Colonic mucosa (tissue), 4 donors: ENCODE measurements at regions not wholly inside any gene's neighbourhood (a gene's known extent, or its start where the extent isn't known, plus 50 kb on each side); places are given as distances from the start of the nearest gene placed in this dataset.

Experiments
- DNase-seq: peaks from one replicate; pipeline ENCODE4 v3.0.0-alpha.2; 2020
- H3K27ac ChIP-seq: fragments of 200-600 bp; one replicate; pipeline ENCODE4 v1.8.0; 2021
- H3K27me3 ChIP-seq: fragments of 200-600 bp; one replicate; pipeline ENCODE4 v1.8.0; 2021
- H3K36me3 ChIP-seq: fragments of 200-600 bp; one replicate; pipeline ENCODE4 v1.8.0; 2021
- H3K4me1 ChIP-seq: fragments of 200-600 bp; one replicate; pipeline ENCODE4 v1.8.0; 2021; ENCODE audit warnings: mild to moderate bottlenecking
- H3K4me3 ChIP-seq: fragments of 200-600 bp; one replicate; pipeline ENCODE4 v1.8.0; 2021
- H3K9ac ChIP-seq, 2 donors: one replicate each; pipeline ENCODE4 v1.7.0; 2013; ENCODE audit warnings: control low read depth in 2 of 2, low read depth in 2 of 2, low read length in 2 of 2
- H3K9me3 ChIP-seq: fragments of 200-600 bp; one replicate; pipeline ENCODE4 v1.8.0; 2021
- intact Hi-C: fragments of 100-400 bp; cut with DNase I; formaldehyde crosslinking; loops from one replicate; pipeline ENCODE4 v1.14.1; 2022
- TF ChIP-seq, protein P1 (sequence below): fragments of 200-600 bp; IDR thresholded peaks from one replicate; pipeline ENCODE4 v1.8.0; 2022; ENCODE audit warnings: antibody characterized with exemption, mild to moderate bottlenecking
- donor health status: healthy.
- donor health status: DM: no; HTN: no; CAD: no.
- donor health status: DM: no; HTN: no; CAD: no.

DNA sequence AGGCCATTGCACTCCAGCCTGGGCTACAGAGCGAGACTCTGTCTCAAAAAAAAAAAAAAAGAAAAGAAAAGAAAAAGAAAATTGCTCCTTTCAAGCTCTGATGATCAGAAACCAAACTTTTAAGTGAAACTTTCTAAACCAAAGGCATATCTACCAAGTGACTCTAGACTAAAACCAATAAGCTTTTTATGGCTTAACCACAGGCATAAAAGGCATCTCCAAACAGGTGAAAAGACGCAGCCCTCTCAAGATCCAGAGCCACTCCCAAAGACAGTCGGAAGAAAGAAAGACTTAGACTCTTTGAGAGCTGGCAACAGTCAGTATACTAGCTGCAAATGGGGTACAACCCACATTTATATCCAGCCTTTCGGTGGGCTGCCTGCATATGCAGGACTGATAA lies 117.1 kb upstream of the AP1S2 start:
- no peak for DNase-seq
- no peaks in the 10 kb centered on the region for H3K9me3 ChIP-seq
- H3K27me3 ChIP-seq = no peaks in the 10 kb centered on the region
- no peak overlapping the region for H3K4me3 ChIP-seq
- no peak overlapping the region for H3K27ac ChIP-seq
- intact Hi-C loops = no loop called here
- no peaks in the 10 kb centered on the region for H3K4me1 ChIP-seq
- no peak overlapping the region for H3K9ac ChIP-seq
- TF ChIP-seq, protein P1, sequence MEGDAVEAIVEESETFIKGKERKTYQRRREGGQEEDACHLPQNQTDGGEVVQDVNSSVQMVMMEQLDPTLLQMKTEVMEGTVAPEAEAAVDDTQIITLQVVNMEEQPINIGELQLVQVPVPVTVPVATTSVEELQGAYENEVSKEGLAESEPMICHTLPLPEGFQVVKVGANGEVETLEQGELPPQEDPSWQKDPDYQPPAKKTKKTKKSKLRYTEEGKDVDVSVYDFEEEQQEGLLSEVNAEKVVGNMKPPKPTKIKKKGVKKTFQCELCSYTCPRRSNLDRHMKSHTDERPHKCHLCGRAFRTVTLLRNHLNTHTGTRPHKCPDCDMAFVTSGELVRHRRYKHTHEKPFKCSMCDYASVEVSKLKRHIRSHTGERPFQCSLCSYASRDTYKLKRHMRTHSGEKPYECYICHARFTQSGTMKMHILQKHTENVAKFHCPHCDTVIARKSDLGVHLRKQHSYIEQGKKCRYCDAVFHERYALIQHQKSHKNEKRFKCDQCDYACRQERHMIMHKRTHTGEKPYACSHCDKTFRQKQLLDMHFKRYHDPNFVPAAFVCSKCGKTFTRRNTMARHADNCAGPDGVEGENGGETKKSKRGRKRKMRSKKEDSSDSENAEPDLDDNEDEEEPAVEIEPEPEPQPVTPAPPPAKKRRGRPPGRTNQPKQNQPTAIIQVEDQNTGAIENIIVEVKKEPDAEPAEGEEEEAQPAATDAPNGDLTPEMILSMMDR = no peak
- H3K36me3 ChIP-seq = no peaks in the 10 kb centered on the region

DNA sequence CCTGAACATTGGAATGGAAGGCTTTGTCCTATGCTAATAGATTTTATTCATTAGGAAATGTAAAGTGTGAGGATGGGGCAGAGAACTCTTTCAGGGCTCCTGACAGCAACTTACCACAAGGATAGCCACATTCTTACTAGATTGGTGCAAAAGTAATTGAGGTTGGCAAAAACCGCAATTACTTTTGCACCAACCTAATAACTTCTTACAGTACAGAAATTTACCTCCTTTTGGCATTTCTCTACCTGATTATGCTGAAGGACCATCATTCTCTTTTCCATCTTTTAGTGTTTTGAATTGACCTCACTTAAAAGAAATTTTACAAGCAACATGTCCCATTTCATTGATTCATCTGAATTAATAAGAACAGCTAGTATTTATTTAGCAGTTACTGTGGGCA lies 109.2 kb upstream of the AP1S2 start:
- TF ChIP-seq, protein P1 = no peak
- no peaks in the 10 kb centered on the region for H3K27me3 ChIP-seq
- no peaks in the 10 kb centered on the region for H3K36me3 ChIP-seq
- H3K4me1 ChIP-seq = no peaks in the 10 kb centered on the region
- H3K4me3 ChIP-seq = no peak overlapping the region
- H3K27ac ChIP-seq = no peak overlapping the region
- H3K9ac ChIP-seq = no peak overlapping the region
- no peak for DNase-seq
- no peaks in the 10 kb centered on the region for H3K9me3 ChIP-seq
- intact Hi-C loops = no loop called here

DNA sequence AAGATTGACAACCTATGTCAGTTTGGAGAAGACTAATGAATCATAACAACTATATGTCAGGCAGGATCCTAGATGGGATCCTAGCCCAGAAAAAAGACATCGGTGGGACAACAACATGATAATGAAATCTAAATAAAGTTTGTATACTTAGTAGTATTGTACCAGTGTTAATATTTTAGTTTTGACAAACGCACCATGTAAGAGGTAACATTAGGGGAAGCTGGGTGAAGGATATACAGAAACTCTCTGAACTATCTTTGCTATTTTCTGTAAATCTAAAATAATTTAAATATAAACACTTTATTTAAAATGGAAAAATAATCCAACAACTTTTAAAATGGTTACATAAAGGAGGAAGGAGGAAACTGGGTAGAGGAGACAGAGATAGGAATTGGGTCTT lies 105.6 kb upstream of the AP1S2 start:
- Histone ChIP-seq H3K36me3 (no peaks in the 10 kb centered on the region), H3K9me3 (no peaks in the 10 kb centered on the region), H3K9ac (no peak overlapping the region), H3K4me3 (no peak overlapping the region), H3K4me1 (no peaks in the 10 kb centered on the region), H3K27ac (no peak overlapping the region), H3K27me3 (no peaks in the 10 kb centered on the region)
- TF ChIP-seq, protein P1 = no peak
- intact Hi-C loops = no loop called here
- no peak for DNase-seq

DNA sequence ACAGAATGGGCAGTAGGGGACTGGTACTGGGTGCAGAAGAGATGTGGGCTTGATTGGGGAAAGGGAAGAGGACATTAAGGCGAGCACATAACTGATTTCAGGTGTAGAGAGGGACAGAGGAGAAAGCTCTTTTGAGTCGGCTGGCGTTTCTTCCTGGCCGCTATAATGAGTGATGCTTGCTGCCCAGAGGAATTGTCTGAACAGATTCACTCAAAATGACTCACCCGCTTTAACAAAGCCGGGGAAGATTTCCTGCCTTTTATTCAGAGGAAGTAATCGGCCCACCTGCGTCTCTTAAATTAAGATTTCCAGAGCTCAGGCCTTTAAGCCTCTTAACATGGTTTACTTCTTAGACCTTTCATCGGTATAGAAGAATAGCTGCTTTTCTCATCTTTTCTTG lies 102.1 kb upstream of the AP1S2 start:
- no peaks in the 10 kb centered on the region for H3K9me3 ChIP-seq
- H3K27ac ChIP-seq = no peak overlapping the region
- no peak overlapping the region for H3K4me3 ChIP-seq
- H3K27me3 ChIP-seq = no peaks in the 10 kb centered on the region
- no peaks in the 10 kb centered on the region for H3K4me1 ChIP-seq
- H3K9ac ChIP-seq = no peak overlapping the region
- H3K36me3 ChIP-seq = no peaks in the 10 kb centered on the region
- TF ChIP-seq, protein P1 = no peak
- intact Hi-C loops = no loop called here
- no peak for DNase-seq

DNA sequence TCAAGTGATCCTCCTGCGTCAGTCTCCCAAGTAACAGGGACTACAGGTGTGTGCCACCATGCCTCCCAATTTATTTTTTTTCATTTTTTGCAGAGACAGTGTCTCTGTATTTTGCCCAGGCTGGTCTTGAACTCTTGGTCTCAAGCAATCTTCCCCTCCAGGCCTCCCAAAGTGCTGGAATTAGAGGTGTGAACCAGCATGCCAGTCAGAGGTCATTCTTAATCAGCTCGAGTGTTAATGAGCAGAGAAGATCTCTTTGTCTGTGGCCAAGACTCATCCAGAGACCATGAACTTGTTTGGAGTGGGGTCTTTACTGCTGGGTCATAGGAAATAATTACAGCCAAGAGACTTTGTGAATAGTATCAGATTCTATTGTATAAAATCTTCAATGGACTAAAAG lies 99.2 kb upstream of the AP1S2 start:
- no peaks in the 10 kb centered on the region for H3K4me1 ChIP-seq
- no peak overlapping the region for H3K27ac ChIP-seq
- H3K36me3 ChIP-seq = no peaks in the 10 kb centered on the region
- DNase-seq = no peak
- TF ChIP-seq, protein P1 = no peak
- H3K4me3 ChIP-seq = no peak overlapping the region
- H3K9ac ChIP-seq = no peak overlapping the region
- intact Hi-C loops = no loop called here
- H3K27me3 ChIP-seq = no peaks in the 10 kb centered on the region
- no peaks in the 10 kb centered on the region for H3K9me3 ChIP-seq

DNA sequence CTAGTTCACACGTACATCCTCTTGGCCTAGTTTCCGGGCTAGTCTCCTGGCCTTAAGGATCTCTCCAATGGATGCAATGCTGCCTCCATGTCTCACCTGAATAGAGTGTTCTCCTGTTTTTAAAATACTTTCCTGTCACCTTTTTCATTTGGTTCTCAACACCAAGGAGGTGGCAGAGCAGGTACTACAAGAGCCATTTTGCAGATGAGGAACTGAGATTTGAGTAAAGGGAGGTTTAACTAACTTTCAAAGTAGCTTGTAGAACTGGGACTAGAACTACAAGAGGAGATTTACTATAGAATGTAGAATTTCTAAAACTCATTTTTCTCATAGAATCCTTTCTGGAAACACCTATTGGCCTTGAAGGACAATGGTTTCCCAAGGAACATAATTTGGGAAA lies 97.6 kb upstream of the AP1S2 start:
- TF ChIP-seq, protein P1 = no peak
- no peak overlapping the region for H3K27ac ChIP-seq
- no peaks in the 10 kb centered on the region for H3K4me1 ChIP-seq
- intact Hi-C loops = no loop called here
- H3K9me3 ChIP-seq = no peaks in the 10 kb centered on the region
- no peak overlapping the region for H3K9ac ChIP-seq
- H3K36me3 ChIP-seq = no peaks in the 10 kb centered on the region
- no peaks in the 10 kb centered on the region for H3K27me3 ChIP-seq
- DNase-seq = no peak
- H3K4me3 ChIP-seq = no peak overlapping the region
